GM19351 (cell line): ENCODE measurements at regions not wholly inside any gene's neighbourhood (a gene's known extent, or its start where the extent isn't known, plus 50 kb on each side); places are given as distances from the start of the nearest gene placed in this dataset.
"Not testable (repeated sequence)": the region's sequence is repeated elsewhere in the genome, so short reads cannot be mapped to it uniquely, and the experiment has no call there.

Experiments used
- ATAC-seq: cut with Tn5 transposase; IDR thresholded peaks from one replicate; pipeline ENCODE4 v1.9.1; 2021; ENCODE audit warnings: mild to moderate bottlenecking, moderate library complexity; ENCODE audit not compliant: unreplicated experiment

DNA sequence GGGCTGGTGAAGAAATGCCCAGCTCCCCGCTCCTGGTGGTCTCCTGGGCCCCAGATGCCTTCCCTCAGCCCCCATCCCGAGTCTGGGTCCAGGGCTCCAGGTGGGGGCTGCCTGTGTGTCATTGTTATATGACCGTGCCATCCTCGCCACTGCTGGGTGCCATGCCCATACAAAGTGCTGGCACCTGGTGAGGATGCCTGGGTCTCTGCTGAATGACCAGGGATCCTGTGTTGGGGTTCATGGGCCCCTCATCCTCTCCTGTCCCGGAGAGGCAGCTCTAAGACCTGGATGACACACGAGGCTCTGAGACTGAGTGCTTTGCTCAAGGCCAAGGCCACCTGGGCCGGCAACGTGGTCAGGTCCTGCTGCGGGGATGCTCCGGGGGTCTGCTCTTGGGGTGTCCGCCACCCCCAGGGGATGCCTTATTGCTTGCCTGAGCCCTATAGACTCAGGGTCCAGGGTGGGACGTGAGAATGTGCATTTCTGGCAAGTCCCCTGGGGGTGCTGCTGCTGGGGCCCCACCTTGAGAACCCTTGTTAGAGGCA, 206.9 kb downstream of the LAT start:
- ATAC-seq = not testable (repeated sequence)

DNA sequence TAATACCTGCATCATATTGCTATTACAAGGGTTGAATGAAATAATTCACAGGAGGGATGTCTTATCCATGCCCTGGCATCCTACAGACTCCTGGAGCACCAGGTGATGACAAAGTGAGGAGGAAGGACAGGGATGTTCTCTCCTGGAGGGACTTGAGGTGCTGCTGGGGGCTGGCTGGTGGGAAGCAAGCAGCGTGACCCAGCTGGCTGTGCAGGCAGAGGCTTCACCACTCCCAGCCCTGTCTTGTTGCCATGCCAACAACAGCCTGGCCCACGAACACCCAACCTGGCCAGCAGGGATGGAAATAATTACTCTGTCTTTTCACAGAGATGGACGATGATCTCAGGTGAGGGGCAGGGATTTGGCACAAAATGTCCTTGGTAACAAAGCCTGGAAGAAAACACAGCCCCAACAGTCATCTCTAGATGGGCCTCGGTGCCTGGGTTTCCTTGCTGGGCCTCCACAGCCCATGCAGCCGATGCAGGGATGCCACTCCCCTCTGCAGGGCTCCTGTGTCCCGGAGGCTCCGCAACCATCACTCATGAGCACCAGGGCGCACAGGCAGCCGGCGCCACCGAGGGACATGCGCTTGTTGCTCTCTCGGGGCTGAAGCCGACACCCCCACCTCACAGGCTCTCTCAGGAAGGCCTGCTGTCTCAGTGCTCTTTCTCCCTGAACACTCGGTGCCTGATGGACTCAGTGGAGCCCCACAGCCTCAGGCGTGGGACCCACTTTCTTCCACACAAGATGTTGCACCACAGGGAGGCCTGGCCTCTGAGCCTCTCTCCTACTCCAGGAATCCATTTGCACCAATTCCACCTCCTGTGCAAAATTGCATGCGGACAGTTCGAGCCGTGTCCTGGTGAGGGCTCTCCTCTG, 205.9 kb downstream of the LAT start:
- not testable (repeated sequence) for ATAC-seq

DNA sequence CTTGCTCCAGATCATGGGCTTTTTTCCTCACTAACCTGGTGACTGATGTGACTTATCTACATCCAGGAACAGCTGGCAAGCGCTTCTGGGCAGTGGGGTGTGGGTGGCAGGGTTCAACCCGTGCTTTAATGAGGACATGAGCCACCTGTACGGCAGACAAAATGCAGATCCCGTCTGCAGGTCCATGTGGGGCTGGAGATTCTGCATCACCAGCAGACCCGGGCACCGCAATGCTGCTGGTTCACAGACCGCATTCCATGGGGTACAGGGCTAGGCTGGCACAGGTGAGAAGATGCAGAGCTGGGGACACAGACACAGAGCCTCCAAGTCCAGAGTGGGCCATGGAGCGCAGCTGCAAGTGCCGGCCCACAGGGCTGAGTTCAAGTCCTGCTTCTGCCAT, 204.0 kb downstream of the LAT start:
- ATAC-seq = not testable (repeated sequence)

DNA sequence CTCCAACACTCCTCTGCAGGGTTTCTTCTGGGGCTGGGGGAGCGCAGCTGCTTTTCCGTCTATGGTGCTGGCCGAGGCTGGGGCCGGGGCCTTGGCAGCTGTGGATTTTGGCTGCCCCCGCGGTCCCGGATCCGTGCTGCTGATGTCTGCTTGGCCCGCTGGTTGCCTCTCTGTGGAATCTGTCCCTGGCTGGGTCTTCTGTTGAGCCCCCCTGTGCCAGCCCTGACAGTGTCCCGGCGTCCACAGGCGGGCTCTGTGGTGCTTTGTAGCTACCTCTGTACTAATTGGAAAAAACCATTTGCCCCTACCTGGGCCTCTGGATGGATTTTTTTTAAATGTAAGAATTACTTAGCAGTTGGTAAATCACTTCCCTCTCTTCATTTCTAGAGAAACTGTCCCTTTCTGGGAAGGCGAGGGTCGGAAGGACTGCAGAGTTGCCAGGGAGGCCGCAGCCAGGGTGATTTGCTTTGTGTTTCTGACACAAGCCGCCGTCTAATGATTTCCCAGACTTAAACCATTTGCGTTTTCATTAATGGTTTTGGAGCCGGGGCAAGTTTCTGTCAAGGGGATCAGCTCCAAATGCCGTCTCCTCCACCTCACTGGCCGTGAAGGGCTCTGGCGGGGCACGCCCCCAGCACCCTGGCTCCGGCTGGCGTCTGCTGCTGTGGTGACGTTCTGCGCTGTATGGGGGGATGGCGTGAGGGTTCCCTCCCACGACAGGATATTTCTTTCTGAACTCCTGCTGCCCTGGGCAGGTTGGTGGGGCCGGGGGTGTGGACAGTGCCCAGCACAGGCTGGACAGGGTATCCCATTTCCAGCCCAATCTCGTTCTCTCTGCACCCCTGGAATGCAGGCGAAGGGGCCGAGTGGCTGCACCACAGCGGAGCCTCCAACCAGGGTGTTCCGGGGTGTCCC, 201.7 kb downstream of the LAT start:
- ATAC-seq = not testable (repeated sequence)

DNA sequence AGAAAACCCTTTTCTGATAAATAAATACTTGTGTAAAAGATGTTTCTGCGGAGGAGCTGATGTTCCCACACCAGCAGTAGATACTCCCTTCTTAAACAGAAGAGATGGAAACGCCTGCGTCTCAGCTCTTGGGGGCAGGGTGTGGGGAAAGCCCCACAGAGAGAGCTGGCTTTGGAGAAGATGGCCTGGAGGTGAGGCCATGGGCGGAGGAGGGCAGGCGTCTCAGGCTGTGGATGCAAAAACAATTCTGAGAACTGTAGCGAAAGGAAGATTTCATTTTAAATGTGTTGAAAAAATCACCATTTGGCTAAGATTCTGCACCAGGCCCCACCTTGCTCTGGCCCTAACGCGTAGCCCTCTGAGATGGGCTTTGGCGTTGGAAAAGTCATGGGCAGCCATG, 201.0 kb downstream of the LAT start:
- ATAC-seq = not testable (repeated sequence)

DNA sequence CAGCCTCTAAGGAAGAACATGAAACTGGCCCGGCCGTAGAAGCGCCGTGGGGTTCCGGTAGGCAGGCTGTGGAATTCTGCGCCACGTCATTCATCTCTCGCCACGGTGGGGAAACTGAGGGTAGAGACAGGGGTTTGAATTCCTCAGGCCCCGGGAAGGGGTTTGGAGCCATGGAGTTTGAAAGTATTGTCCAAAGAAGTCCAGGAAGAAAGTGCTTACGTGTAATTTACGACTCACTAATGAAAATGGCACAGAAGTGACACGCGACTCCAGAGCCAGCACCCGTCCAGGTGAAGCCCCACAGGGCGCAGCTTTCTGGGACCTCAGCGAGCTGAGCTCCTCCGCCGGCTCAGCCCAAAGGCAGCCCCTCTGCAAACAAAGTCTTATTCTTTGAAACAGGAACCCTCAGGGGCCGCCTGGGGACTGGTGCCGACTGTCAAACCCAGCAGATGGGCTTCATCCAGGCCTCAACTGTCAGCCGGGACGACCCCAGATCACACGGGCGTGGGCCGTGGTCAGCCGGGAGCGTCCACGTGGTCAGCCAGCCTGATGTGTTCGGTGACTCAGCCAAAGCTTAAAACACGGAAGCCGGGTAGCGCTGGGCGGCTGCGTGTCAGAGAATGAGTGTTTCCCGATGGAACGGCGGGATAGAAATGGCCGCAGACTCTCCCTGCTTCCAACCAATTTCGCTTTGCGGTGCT, 200.0 kb downstream of the LAT start:
- not testable (repeated sequence) for ATAC-seq

DNA sequence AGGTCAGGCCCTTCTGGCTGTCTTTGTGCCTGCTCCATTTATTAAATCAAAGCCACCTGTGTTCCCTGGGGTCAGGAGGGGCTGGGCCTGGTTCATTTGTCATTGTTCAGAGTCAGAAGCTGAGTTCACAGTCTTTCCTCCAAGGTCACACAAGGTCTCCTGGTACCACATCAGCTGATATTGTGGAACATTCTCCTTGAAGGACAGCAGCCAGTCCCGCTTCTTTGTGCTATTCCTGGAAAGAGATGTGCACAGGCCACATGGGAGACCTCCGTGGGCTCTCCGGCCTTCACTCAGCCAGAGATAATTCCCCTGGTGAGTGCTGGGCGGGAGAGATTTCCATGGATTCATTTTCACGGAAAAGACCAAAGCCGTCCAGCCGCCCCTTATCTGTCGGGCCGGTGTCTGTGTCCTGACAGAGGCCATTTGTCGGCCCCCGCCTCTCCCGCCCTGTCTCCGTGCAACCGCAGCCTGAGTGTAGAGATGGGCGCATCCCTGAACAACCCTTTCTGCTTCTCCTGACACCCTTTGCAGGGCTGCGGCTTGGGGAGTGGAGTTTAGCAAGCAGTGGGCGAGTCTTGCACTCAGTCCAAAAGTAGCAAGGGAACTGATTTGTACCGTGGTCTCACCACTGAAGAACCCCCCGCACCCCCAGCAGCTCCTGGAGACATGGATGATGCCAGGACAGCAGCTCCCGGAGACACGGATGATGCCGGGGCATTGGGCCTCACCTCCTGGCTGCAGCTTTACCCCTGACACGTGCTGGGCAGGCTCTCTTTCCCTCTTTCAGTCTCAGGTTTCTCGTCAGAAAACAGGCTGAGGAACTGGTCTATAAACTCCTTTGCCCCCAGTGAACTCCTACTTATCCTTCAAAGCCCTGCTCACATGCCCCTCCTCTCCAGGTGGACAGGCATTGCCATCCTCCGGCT, 198.4 kb downstream of the LAT start:
- ATAC-seq = not testable (repeated sequence)

DNA sequence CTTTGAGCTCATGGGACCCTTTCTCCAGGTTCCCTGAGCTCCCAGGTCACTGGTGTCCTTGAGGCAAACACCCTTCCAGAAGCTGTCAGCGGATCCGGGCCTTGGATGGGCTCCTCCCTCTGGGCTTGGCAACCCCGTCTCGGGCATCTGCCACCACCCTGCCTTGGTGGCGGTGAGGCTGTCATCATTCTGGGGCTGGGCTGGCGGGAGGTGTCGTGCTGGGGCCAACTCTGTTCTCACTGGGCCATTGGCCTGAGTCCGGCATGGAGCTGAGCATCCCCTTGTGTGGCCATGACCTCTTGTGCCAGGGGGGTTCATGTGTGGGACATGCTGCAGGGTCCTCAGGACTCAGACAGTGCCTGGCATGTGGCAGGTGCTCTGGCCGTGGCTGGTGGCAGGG, 197.6 kb downstream of the LAT start:
- no peak for ATAC-seq

DNA sequence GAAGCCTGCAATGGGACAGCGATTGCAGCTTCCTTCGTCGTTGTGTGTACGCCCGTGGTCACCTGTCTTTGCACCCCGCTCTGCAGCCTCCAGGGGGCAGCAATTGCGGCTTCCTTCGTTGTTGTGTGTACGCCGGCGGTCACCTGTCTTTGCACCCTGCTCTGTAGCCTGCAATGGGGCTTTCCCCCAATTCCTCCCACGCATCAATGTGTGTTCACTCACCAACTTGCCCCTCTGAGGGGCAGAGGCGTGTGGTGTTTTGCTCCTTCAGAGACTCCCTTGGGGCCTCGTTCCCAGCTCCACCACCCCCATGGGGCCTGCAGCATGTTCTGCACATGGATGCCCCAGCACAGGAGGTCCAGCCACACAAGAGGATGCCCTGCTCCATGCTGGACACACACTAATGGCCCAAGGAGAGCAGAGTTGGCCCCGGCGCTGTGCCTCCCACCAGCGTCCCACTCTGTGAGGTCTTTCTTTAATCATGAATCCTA, 197.1 kb downstream of the LAT start:
- ATAC-seq = not testable (repeated sequence)

DNA sequence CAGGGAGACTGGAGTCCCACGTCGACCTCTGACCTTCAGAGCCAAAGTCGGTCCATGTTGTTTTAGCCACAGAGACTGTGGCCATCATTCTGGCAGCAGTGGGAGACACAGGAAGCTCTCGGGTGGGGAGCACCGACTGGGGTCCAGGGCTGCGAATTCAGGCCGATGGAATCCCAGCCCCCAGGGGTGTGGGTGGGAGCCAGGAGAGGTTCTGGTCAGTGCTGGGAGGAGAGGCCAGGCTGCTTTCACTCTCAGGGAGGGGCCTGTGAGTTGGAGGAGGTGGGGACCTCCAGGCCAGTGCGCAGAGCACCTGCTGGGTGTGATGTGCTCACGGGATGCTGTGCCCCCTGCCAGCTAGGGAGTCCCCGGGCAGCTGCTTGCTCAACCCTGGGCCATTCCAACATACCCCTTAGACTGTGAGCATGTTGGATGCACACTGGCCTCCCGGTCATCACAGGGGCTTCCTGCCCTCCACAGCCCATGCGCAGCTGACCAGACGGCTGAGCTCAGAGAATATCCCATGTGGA, 196.5 kb downstream of the LAT start:
- not testable (repeated sequence) for ATAC-seq

DNA sequence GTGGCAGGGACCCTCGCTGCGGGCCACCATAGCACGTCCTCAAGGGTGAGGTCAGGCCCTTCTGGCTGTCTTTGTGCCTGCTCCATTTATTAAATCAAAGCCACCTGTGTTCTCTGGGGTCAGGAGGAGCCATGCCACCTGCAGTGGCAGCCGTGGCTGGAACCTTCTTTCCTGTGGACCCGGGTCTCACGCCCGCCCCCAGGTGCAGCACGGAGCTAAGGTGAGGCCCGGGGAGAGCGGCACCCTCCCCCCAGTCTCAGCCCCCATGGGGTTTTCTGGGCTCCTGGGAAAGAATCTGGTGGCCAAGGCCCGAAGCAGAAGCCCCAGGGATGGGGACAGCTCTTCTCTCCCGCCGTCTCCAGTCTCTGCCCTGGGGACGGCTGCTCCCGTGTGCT, 195.4 kb downstream of the LAT start:
- not testable (repeated sequence) for ATAC-seq

DNA sequence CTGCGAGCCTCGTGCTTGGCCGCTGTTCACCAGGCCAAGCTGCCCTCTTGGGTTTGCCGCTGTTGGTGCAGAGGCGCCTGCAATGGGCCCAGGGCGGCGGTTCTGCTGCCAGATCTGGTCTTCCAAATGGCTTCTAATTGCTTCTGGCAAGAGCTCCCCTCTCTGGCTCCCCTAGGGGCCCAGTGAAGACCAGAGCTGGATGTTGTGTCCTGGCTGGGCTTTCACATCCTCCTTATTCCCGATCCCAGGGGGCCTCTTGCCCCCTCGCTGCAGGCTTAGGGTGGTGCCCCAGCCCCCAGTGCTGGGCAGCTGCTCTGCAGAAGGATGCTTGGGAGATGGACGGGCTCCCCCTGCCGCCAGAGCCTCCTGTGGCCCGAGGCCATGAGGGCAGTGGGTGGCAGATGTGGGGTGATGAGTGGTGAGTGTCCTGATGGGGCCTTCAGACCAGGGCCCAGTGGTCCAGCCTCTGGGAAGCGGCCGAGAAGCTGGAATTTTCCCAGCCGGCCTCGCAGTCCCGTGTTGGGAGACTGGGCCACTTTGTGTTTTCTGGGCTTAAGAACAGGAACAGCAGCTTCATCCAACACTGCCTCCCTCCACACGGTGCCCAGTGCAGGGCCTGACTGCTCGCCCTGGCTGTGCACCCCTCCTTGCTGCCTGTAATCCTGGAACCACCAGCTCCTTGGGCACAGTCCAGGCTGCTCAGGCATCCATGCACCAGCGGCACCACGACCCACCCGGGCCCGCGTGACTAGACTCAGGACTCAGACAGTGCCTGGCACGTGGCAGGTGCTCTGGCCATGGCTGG, 194.8 kb downstream of the LAT start:
- ATAC-seq = not testable (repeated sequence)

DNA sequence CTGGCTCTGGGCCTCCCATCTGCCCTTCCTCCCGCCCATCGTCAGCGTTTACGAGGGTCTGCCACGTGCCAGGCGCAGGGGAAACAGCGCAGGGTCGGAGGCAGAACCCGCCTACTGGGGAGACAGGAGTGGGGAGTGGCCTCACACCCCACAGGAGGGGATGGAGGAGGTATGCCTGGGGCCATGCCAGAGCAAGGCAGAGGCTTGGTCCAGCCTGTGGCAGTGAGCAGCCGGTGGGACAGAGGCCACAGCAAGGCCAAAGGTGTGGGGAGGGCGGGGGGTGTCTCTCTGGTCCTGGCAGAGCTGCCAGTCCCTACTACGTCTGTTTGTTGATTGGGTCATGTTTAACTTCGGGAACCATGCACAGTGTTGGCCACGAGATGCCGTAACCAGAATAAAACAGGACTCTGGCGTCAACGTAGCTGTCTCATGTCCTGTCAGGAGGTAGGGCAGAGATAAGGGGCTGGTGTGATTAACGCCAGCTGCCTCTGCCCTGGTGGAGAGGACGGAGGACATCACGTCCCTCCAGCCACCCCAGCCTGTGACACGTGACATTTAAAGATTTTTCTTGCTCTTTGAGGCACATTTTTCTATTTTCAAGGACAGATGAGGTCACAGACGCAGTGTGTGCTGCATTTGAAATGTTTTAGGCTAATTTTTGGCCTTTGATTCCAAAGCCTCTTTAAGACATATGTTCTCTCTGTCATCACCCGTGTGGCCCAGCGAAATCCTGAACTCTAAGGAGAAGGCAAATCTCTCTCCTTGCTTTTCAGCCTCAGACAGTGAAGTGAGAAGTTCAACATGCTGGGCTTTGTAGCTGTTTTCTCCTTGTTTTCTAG, 193.3 kb downstream of the LAT start:
- ATAC-seq = not testable (repeated sequence)

DNA sequence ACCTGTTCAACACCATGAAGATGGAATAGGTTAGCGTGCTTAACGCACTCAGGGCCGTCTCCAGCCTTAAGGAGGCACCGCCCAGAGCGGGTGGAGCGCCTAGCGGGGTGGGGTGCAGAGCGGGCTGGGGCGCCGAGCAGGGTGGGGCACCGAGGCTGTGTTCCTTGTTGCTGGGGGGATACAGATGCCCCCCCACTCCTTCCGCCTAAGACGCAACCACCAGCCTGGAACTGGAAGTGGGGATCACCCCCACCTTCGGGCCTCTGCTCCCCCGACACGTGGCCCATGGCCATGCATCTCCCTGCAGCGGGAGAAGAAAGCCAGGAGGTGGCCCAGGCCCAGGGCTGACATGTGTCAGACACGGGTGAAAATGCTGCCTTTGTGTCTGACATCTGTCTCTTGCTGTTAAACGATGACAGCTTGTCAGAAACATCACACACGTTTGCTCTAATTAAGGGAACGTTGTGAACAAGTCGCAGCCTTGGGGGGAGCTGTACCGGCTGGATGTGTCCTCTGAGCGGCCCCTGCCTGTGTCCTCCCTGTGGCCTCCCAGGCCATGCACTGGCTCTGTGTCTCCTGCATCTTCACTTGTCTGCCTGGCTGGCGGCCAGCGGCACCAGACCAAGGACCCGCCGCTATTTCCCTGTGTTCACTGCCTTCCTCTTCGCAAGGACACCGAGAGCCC, 192.5 kb downstream of the LAT start:
- not testable (repeated sequence) for ATAC-seq

DNA sequence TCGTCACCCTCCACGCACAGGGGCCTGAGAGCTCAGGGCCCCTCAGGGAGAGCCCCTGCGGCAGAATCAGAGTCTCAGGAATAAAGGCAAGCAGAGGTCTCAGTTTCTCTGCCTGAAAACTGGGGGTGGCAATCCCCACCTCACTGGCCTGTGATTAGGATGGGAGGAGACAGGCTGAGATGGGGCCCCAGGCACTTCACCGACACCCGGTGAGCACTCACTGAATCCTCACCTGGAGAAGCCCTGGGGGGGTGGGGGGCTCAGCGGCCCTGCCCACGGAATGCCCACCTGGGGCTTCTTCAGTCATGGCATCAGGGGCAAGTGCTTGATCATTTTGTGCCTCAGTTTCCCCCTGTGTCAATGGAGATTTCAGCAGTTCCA, 192.0 kb downstream of the LAT start:
- ATAC-seq = not testable (repeated sequence)

DNA sequence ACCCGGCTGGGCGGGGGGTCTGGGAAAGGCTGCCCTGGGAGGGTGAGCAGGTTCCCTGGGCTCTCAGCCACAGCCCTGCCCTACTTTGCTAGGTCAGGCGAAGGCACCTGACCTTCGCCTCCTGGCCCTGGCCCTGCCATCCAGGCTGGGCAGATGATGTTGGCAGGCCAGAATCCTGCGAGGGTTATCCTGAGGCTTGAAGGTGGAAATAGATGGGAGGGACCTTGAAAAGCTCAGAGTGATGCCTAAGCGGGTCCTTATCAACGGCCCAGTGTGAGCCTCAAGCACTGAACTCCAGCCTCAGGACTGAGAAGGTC, 191.3 kb downstream of the LAT start:
- ATAC-seq = not testable (repeated sequence)
